B cell (primary cell): ENCODE measurements at regions not wholly inside any gene's neighbourhood (a gene's known extent, or its start where the extent isn't known, plus 50 kb on each side); places are given as distances from the start of the nearest gene placed in this dataset.

ENCODE experiments used
- EZH2 ChIP-seq: IDR thresholded peaks from 2 replicates; pipeline ENCODE4 v1.6.1; 2012; ENCODE audit warnings: borderline replicate concordance, low read depth, mild to moderate bottlenecking, moderate library complexity, low read length; ENCODE audit not compliant: insufficient read depth, poor library complexity, severe bottlenecking
- TF ChIP-seq, protein P1 (sequence below): fragments of 200-600 bp; IDR thresholded peaks from one replicate; pipeline ENCODE4 v1.8.0; 2022; ENCODE audit warnings: antibody characterized with exemption, mild to moderate bottlenecking

- TF ChIP-seq EZH2, result no peak
- TF ChIP-seq, protein P1, sequence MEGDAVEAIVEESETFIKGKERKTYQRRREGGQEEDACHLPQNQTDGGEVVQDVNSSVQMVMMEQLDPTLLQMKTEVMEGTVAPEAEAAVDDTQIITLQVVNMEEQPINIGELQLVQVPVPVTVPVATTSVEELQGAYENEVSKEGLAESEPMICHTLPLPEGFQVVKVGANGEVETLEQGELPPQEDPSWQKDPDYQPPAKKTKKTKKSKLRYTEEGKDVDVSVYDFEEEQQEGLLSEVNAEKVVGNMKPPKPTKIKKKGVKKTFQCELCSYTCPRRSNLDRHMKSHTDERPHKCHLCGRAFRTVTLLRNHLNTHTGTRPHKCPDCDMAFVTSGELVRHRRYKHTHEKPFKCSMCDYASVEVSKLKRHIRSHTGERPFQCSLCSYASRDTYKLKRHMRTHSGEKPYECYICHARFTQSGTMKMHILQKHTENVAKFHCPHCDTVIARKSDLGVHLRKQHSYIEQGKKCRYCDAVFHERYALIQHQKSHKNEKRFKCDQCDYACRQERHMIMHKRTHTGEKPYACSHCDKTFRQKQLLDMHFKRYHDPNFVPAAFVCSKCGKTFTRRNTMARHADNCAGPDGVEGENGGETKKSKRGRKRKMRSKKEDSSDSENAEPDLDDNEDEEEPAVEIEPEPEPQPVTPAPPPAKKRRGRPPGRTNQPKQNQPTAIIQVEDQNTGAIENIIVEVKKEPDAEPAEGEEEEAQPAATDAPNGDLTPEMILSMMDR, result no peak
Measured at GRCh38 chr4:22020129-22020528, 71.6 kb upstream of the KCNIP4 start.
